K562 (cell line): ENCODE measurements at regions not wholly inside any gene's neighbourhood (a gene's known extent, or its start where the extent isn't known, plus 50 kb on each side); places are given as distances from the start of the nearest gene placed in this dataset.

ENCODE experiments used
- ATAC-seq: fragments of 200-7000 bp; cut with Tn5 transposase; 3 replicates; pipeline ENCODE4 v1.9.1; 2020; ENCODE audit warnings: moderate library complexity
- BruUV-seq: library from RNA; stranded (reverse); fragments of 400-500 nt; replicated peaks from 2 replicates; lab custom pipeline; 2021; lab: Mats Ljungman, UMichigan
- CTCF ChIA-PET: fragments of 300-600 bp; formaldehyde crosslinking; extraction: SDS; loops from one replicate; lab custom pipeline; 2021; ENCODE audit warnings: low intra/inter-chr PET ratio; lab: Yijun Ruan, JAX
- POLR2A ChIA-PET: fragments of 300-600, 350-650 bp; sonication (Branson Sonifier 250); formaldehyde crosslinking; extraction: SDS; loops from one replicate; lab custom pipeline; 2021; ENCODE audit warnings: antibody characterized with exemption, inconsistent platforms; lab: Yijun Ruan, JAX
- DNase-seq, 4 experiments: peaks; one replicate each; pipeline versions ENCODE4 v3.0.0 to v3.0.0-alpha.2; 2011 to 2018; ENCODE audit warnings: low spot score in 3 of 4, mixed read lengths in 3 of 4; ENCODE audit errors: extremely low read depth in 1 of 4
- FAIRE-seq: peaks from 2 replicates; lab custom pipeline; 2011; peaks lifted over from hg19 to GRCh38; lab: Jason Lieb, UNC
- H2AFZ ChIP-seq: 2 replicates; pipeline ENCODE4 v1.6.0; 2011; ENCODE audit warnings: low read depth, low read length, control low read depth, inconsistent platforms
- H3K27ac ChIP-seq: fragments of 200-600 bp; 3 replicates; pipeline ENCODE4 v1.8.0; 2011; ENCODE audit warnings: low read depth, mild to moderate bottlenecking, control low read depth, inconsistent platforms, low read length, moderate library complexity, mixed read lengths; ENCODE audit errors: extremely low read depth
- H3K27me3 ChIP-seq, 2 experiments: fragments of 300-600 bp in 1 of 2; 2 replicates in 1 of 2; 3 replicates in 1 of 2; pipeline versions ENCODE4 v1.6.0 to v1.8.0; 2011; ENCODE audit warnings: inconsistent platforms in 2 of 2, low read length in 2 of 2, mild to moderate bottlenecking in 1 of 2, mixed read lengths in 1 of 2, moderate library complexity in 1 of 2; ENCODE audit not compliant: control insufficient read depth in 2 of 2, insufficient read depth in 2 of 2
- H3K36me3 ChIP-seq: fragments of 300-600 bp; 3 replicates; pipeline ENCODE4 v1.8.0; 2011; ENCODE audit warnings: mild to moderate bottlenecking, low read length, inconsistent platforms; ENCODE audit not compliant: control insufficient read depth, insufficient read depth
- H3K4me1 ChIP-seq, 2 experiments: fragments of 200-600 bp in 1 of 2; replicated peaks in 1 of 2; 2 replicates in 1 of 2; 3 replicates in 1 of 2; pipeline versions ENCODE4 v1.5.1 to v1.8.0; 2011; ENCODE audit warnings: inconsistent platforms in 2 of 2, low read length in 2 of 2, mild to moderate bottlenecking in 1 of 2, mixed read lengths in 1 of 2, moderate library complexity in 1 of 2; ENCODE audit not compliant: control insufficient read depth in 2 of 2, insufficient read depth in 2 of 2
- H3K4me2 ChIP-seq: 2 replicates; pipeline ENCODE4 v1.6.1; 2011; ENCODE audit warnings: low read length, control low read depth, inconsistent platforms, mixed read lengths; ENCODE audit not compliant: insufficient read depth
- H3K4me3 ChIP-seq: fragments of 200-600 bp; sonication (generic), shearing (Covaris generic); 2 replicates; pipeline ENCODE4 v1.5.1; 2016; ENCODE audit warnings: control low read depth, inconsistent platforms
- H3K79me2 ChIP-seq: fragments of 200-600 bp; 3 replicates; pipeline ENCODE4 v1.8.0; 2011; ENCODE audit warnings: low read length, inconsistent platforms; ENCODE audit not compliant: control insufficient read depth, insufficient read depth
- H3K9ac ChIP-seq, 2 experiments: 2 replicates each; pipeline versions ENCODE4 v1.6.0 to v1.6.1; 2011; ENCODE audit warnings: low read depth in 2 of 2, low read length in 2 of 2, control low read depth in 1 of 2, inconsistent platforms in 1 of 2, mild to moderate bottlenecking in 1 of 2, mixed read lengths in 1 of 2; ENCODE audit not compliant: insufficient read depth in 1 of 2
- H3K9me1 ChIP-seq: one replicate; pipeline ENCODE4 v1.6.0; 2011; ENCODE audit warnings: inconsistent platforms, mild to moderate bottlenecking, low read length, moderate library complexity; ENCODE audit not compliant: control insufficient read depth, insufficient read depth
- H3K9me3 ChIP-seq: replicated peaks from 2 replicates; pipeline ENCODE4 v1.5.1; 2011; ENCODE audit warnings: low read depth, low read length, inconsistent platforms; ENCODE audit not compliant: control insufficient read depth, insufficient read depth
- H4K20me1 ChIP-seq: replicated peaks from 2 replicates; pipeline ENCODE4 v1.6.1; 2011; ENCODE audit warnings: low read length, inconsistent platforms, mixed read lengths; ENCODE audit not compliant: control insufficient read depth, insufficient read depth
- CSDE1 ChIP-seq, 2 experiments: fragments of 450-650 bp; IDR thresholded peaks; 2 replicates each; pipeline ENCODE4 v1.6.1; 2016; ENCODE audit warnings: mild to moderate bottlenecking in 1 of 2
- ESRRA ChIP-seq: fragments of 450-650 bp; IDR thresholded peaks from 2 replicates; pipeline ENCODE4 v1.6.1; 2014; ENCODE audit warnings: low read depth, mild to moderate bottlenecking, moderate library complexity, borderline replicate concordance
- RREB1 ChIP-seq: fragments of 250-450 bp; sonication (Bioruptor Pico); IDR thresholded peaks from 2 replicates; pipeline ENCODE4 v1.4.0; 2020
- ZNF507 ChIP-seq: conservative IDR thresholded peaks from 2 replicates; pipeline ENCODE4 v1.6.1; 2017; ENCODE audit warnings: missing genetic modification characterization, missing compliant biosample characterization
- ZNF586 ChIP-seq: fragments of 450-650 bp; formaldehyde crosslinking; conservative IDR thresholded peaks from 2 replicates; pipeline ENCODE4 v1.4.0; 2020; ENCODE audit warnings: mild to moderate bottlenecking, moderate library complexity
- WGBS: fragments of 100-300 bp; shearing (Covaris generic); methylation state at CpG from one replicate; pipeline ENCODE4 v1.1.6; 2016; ENCODE audit warnings: low coverage, mixed read lengths; ENCODE audit not compliant: insufficient coverage; ENCODE audit errors: missing lambda C conversion rate; 5-methylcytosine and 5-hydroxymethylcytosine counted together
- in situ Hi-C: fragments of 300-500 bp; cut with MboI; formaldehyde crosslinking; loops from 4 replicates; pipeline ENCODE4 v1.15.0; 2018; ENCODE audit warnings: inconsistent platforms, mixed read lengths
- intact Hi-C: fragments of 100-400 bp; cut with micrococcal nuclease; formaldehyde crosslinking; loops from 2 replicates; pipeline ENCODE4 v1.14.2; 2022

GRCh38 chr1:214857716-214858115, 224.8 kb upstream of the KCNK2 start:
- no peak for FAIRE-seq
- no peak for ATAC-seq
- H3K27me3 ChIP-seq, result no peaks in the 10 kb centered on the region
- no peaks in the 10 kb centered on the region for H4K20me1 ChIP-seq
- intact Hi-C loops, result no loop called here
- in situ Hi-C loops, result no loop called here
- no peak overlapping the region for H3K4me3 ChIP-seq
- BruUV-seq, result no TSS peak
- H3K4me1 ChIP-seq, result no peaks in the 10 kb centered on the region
- no peak for DNase-seq
- ChIA-PET POLR2A (no interaction called here), CTCF (no interaction called here)
- no peaks in the 10 kb centered on the region for H3K9me1 ChIP-seq
- H3K27ac ChIP-seq, result no peak overlapping the region
- H2AFZ ChIP-seq, result no peak overlapping the region
- no peaks in the 10 kb centered on the region for H3K36me3 ChIP-seq
- WGBS, result 9% methylated on average over 3 of the region's 3 CpGs
- no peak overlapping the region for H3K9ac ChIP-seq
- no peak overlapping the region for H3K4me2 ChIP-seq
- no peaks in the 10 kb centered on the region for H3K79me2 ChIP-seq
- no peak for TF ChIP-seq ESRRA
- TF ChIP-seq, all 486 proteins: peak for 0
- no peaks in the 10 kb centered on the region for H3K9me3 ChIP-seq

DNA sequence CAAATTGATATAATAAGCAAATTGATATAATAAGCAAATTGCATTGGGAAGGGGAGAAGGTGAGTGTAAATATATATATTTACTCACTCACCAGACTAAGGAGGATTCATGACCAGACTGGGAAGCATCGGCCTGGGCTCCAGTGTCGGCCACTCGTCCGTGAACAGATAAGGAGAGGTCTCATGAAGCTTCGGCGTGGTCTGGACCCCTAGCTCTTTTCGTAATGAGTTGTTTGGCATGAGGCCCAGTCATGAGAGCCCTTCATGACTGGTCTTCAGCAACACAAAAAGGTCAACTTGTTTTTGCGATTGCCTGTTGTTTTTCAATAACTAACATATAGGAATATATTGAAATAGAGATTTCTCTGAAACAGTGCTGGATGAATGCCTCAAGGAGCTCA, 222.9 kb upstream of the KCNK2 start:
- H3K4me1 ChIP-seq, result no peaks in the 10 kb centered on the region
- no peak overlapping the region for H3K27ac ChIP-seq
- H3K9me1 ChIP-seq, result no peaks in the 10 kb centered on the region
- in situ Hi-C loops (no loop called here), intact Hi-C loops (no loop called here)
- no peaks in the 10 kb centered on the region for H4K20me1 ChIP-seq
- DNase-seq, result peak in 1 of 4 experiments; percentile 30
- no peak overlapping the region for H3K4me3 ChIP-seq
- H3K27me3 ChIP-seq, result no peaks in the 10 kb centered on the region
- ChIA-PET POLR2A (interaction anchor here (0.6 to 1.6 kb wide), 2 partner anchors 12 to 772 kb away, joined by 3 to 4 read pairs; no protein-coding TSS in a partner anchor), CTCF (no interaction called here)
- 3% methylated on average over 8 of the region's 8 CpGs for WGBS
- no peaks in the 10 kb centered on the region for H3K9me3 ChIP-seq
- no peak overlapping the region for H3K9ac ChIP-seq
- no peak for FAIRE-seq
- BruUV-seq, result no TSS peak
- H2AFZ ChIP-seq, result no peak overlapping the region
- peak; percentile 47; the same call in 1 of the 3 replicates for ATAC-seq
- H3K4me2 ChIP-seq, result no peak overlapping the region
- no peaks in the 10 kb centered on the region for H3K36me3 ChIP-seq
- H3K79me2 ChIP-seq, result no peaks in the 10 kb centered on the region
- no peak for TF ChIP-seq ZNF507
- TF ChIP-seq RREB1 (CRISPR knock-in tag), result no peak
- TF ChIP-seq ZNF586 (CRISPR knock-in tag), result no peak
- no peak for TF ChIP-seq CSDE1 (IDR thresholded peaks at IDR 0.05)
